Stomach (tissue), 8 donors: ENCODE measurements at regions not wholly inside any gene's neighbourhood (a gene's known extent, or its start where the extent isn't known, plus 50 kb on each side); places are given as distances from the start of the nearest gene placed in this dataset.
A peak's percentile ranks its signal among the peaks of the same experiment; 100 is the strongest.

Experiments used
- DNase-seq, 2 donors: peaks; one replicate each; pipeline versions ENCODE4 v3.0.0 to v3.0.0-alpha.2; 2013 to 2019
- H3K27ac ChIP-seq, 5 donors: fragments of 200-600 bp in 4 of 5; sonication (generic) in 4 of 5; one replicate each; pipeline ENCODE4 v1.5.1; 2013 to 2019; ENCODE audit warnings: mild to moderate bottlenecking in 1 of 5, moderate library complexity in 1 of 5
- H3K27me3 ChIP-seq, 3 donors: fragments of 200-600 bp; sonication (generic); one replicate each; pipeline ENCODE4 v1.5.1; 2017 to 2019; ENCODE audit warnings: mixed run types in 1 of 3
- H3K36me3 ChIP-seq, 4 donors: fragments of 200-600 bp; sonication (generic); 1 replicate in 3 of 4; 2 replicates in 1 of 4; pipeline ENCODE4 v1.5.1; 2016 to 2019
- H3K4me1 ChIP-seq, 4 donors: fragments of 200-600 bp; sonication (generic); one replicate each; pipeline ENCODE4 v1.5.1; 2016 to 2019
- H3K4me3 ChIP-seq, 4 donors: fragments of 200-600 bp; sonication (generic) in 3 of 4; one replicate each; pipeline ENCODE4 v1.5.1; 2016 to 2019; ENCODE audit warnings: mild to moderate bottlenecking in 1 of 4
- H3K9me3 ChIP-seq, 4 donors: fragments of 200-600 bp; sonication (generic); one replicate each; pipeline ENCODE4 v1.5.1; 2016 to 2019
- CTCF ChIP-seq, 7 experiments: fragments of 450-650 bp in 4 of 7; fragments of 200-600 bp in 3 of 7; sonication (generic) in 3 of 7; IDR thresholded peaks; one replicate each; pipeline ENCODE4 v1.5.1; 2016 to 2019; ENCODE audit warnings: antibody characterized with exemption in 7 of 7, control low read depth in 2 of 7, mild to moderate bottlenecking in 1 of 7
- EP300 ChIP-seq: sonication (generic); formaldehyde crosslinking; IDR thresholded peaks from one replicate; pipeline ENCODE4 v1.6.1; 2017; ENCODE audit warnings: antibody characterized with exemption
- POLR2A ChIP-seq, 4 donors: fragments of 450-650 bp; IDR thresholded peaks; one replicate each; pipeline ENCODE4 v1.6.1; 2016; ENCODE audit warnings: antibody characterized with exemption in 4 of 4, control low read depth in 2 of 4, mild to moderate bottlenecking in 1 of 4, moderate library complexity in 1 of 4
- POLR2AphosphoS5 ChIP-seq, 3 donors: sonication (generic); formaldehyde crosslinking; IDR thresholded peaks; one replicate each; pipeline ENCODE4 v1.6.1; 2016; ENCODE audit warnings: antibody characterized with exemption in 3 of 3
- WGBS, 5 donors: extraction: QIAGEN DNeasy Blood & Tissue Kit in 3 of 5; methylation state at CpG; one replicate each; pipeline versions ENCODE4 v1.1.5 to v1.1.7; 2013 to 2018; 5-methylcytosine and 5-hydroxymethylcytosine counted together
- intact Hi-C: fragments of 100-400 bp; cut with DNase I; formaldehyde crosslinking; loops from one replicate; pipeline ENCODE4 v1.15.1; 2023; ENCODE audit warnings: low total_unique reads
- donor health status: healthy with polysubstance abuse.
- donor health status: Bipolar disorder and iron deficiency.
- donor health status: healthy.

DNA sequence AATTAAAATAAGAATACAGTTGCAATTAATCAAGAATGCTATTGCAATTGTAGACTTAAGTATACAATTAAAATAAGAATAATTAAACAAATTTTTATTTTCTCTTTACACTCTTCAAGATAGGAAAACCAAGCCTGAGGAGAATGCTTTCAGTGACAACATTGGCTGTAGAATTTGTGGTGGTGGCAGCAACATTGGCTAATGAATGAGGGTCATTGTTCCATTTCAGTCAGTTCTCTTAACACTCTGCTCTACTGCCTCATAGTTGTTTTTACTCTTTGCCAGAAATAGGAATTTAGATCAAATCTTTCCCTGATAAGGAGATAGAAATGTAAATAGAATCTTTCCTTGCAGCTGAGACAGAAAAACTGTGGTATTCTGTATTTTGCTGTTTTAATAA is 391.6 kb downstream of the PCDH20 start:
- H3K4me1 ChIP-seq = no peaks in the 10 kb centered on the region
- H3K27ac ChIP-seq = no peak overlapping the region
- intact Hi-C loops = no loop called here
- TF ChIP-seq CTCF (IDR thresholded peaks at IDR 0.05) (no peak), POLR2A (IDR thresholded peaks at IDR 0.05) (no peak), EP300 (no peak), POLR2AphosphoS5 (IDR thresholded peaks at IDR 0.05) (no peak)
- peak in 1 of 2 donors; percentile 6 for DNase-seq
- H3K27me3 ChIP-seq = no peaks in the 10 kb centered on the region
- no peak overlapping the region for H3K4me3 ChIP-seq
- no peaks in the 10 kb centered on the region for H3K36me3 ChIP-seq
- H3K9me3 ChIP-seq = no peaks in the 10 kb centered on the region

DNA sequence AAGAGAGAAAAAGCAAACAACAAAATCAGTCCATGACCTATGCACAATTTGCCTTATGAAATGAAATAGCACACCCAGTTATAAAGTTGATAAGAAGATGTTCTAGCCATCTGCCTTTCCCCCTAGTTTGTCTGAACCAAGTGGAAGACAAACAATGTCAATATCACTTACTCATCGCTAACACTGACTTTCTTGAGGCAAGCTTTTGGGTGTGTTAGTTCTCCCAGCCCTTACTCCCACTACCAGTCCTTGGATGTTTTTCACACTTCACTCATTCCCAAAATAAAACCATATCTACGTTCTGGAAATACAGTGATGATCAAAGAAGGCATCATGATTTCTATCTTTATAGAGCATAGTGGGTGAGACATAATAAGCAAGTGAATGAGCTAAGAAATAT is 393.8 kb downstream of the PCDH20 start:
- no peak for DNase-seq
- 72 to 87% (median 80%) methylated on average over 2 of the region's 2 CpGs for WGBS, 5 donors
- Histone ChIP-seq H3K4me1 (no peaks in the 10 kb centered on the region), H3K27ac (no peak overlapping the region), H3K27me3 (no peaks in the 10 kb centered on the region), H3K36me3 (no peaks in the 10 kb centered on the region), H3K9me3 (no peaks in the 10 kb centered on the region), H3K4me3 (no peak overlapping the region)
- intact Hi-C loops = no loop called here
- TF ChIP-seq POLR2A (IDR thresholded peaks at IDR 0.05) = no peak
- no peak for TF ChIP-seq CTCF (IDR thresholded peaks at IDR 0.05)
- TF ChIP-seq EP300 = no peak
- TF ChIP-seq POLR2AphosphoS5 (IDR thresholded peaks at IDR 0.05) = no peak

DNA sequence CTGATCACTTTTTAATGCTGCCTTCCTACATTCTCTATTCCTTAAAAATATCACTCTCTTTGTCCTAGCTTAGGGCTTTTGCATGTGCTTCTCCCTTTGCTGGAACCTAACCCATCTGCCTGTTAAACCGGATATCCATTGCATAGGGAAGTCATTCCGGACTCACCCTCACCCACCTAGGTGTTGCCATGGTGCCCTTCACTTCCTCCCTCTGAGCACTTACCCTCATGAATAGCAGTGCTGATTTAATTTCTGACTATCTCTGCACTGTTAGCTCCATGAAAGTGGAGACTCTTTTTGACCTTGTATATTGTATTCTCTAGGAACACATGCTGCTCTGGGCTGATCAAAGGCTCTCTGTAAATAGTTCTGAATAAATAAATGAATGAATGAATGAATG is 401.9 kb downstream of the PCDH20 start:
- H3K27ac ChIP-seq = no peak overlapping the region
- 75 to 84% (median 81%) methylated on average over 2 of the region's 2 CpGs for WGBS, 5 donors

GRCh38 chr13:61010358-61010757 is 405.3 kb downstream of the PCDH20 start:
- Histone ChIP-seq H3K4me1 (no peaks in the 10 kb centered on the region), H3K27ac (no peak overlapping the region), H3K4me3 (no peak overlapping the region), H3K36me3 (no peaks in the 10 kb centered on the region), H3K9me3 (peaks cover 0 to 30% (median 25%) of the 10 kb centered on the region in 4 donors), H3K27me3 (no peaks in the 10 kb centered on the region)
- TF ChIP-seq POLR2AphosphoS5 (IDR thresholded peaks at IDR 0.05) (no peak), POLR2A (IDR thresholded peaks at IDR 0.05) (no peak), EP300 (no peak), CTCF (IDR thresholded peaks at IDR 0.05) (no peak)
- DNase-seq = no peak
- intact Hi-C loops = no loop called here
- WGBS, 5 donors = 68 to 80% (median 74%) methylated on average over 2 of the region's 2 CpGs

More for the DNA sequence above, 401.9 kb downstream of the PCDH20 start:
- Histone ChIP-seq H3K4me1 (no peaks in the 10 kb centered on the region), H3K36me3 (no peaks in the 10 kb centered on the region), H3K27me3 (no peaks in the 10 kb centered on the region), H3K4me3 (no peak overlapping the region), H3K9me3 (peaks cover 0 to 12% (median 8%) of the 10 kb centered on the region in 4 donors)
- no peak for TF ChIP-seq POLR2AphosphoS5 (IDR thresholded peaks at IDR 0.05)
- no peak for TF ChIP-seq EP300
- TF ChIP-seq POLR2A (IDR thresholded peaks at IDR 0.05) = no peak
- TF ChIP-seq CTCF (IDR thresholded peaks at IDR 0.05) = no peak
- intact Hi-C loops = no loop called here
- DNase-seq = no peak
